RWPE2 (cell line): ENCODE measurements at regions not wholly inside any gene's neighbourhood (a gene's known extent, or its start where the extent isn't known, plus 50 kb on each side); places are given as distances from the start of the nearest gene placed in this dataset.
A peak's percentile ranks its signal among the peaks of the same experiment; 100 is the strongest.
"Not testable (repeated sequence)": the region's sequence is repeated elsewhere in the genome, so short reads cannot be mapped to it uniquely, and the experiment has no call there.

Source experiments
- ATAC-seq: fragments of 200-7000 bp; cut with Tn5 transposase; 3 replicates; pipeline ENCODE4 v1.9.1; 2021; ENCODE audit warnings: low read depth
- DNase-seq: peaks from one replicate; pipeline ENCODE4 v3.0.0-alpha.2; 2020; ENCODE audit warnings: low spot score
- H3K27ac ChIP-seq: fragments of 450-650 bp; 2 replicates; pipeline ENCODE4 v1.5.1; 2017; ENCODE audit warnings: mild to moderate bottlenecking; ENCODE audit not compliant: poor library complexity, severe bottlenecking
- H3K27me3 ChIP-seq: fragments of 250-450 bp; sonication (Bioruptor Pico); 2 replicates; pipeline ENCODE4 v1.5.1; 2021; ENCODE audit warnings: mild to moderate bottlenecking, moderate library complexity; ENCODE audit not compliant: insufficient read depth, poor library complexity, severe bottlenecking
- H3K36me3 ChIP-seq: fragments of 250-450 bp; sonication (Bioruptor Pico); 2 replicates; pipeline ENCODE4 v1.5.1; 2020; ENCODE audit warnings: low read depth, mild to moderate bottlenecking, moderate library complexity
- H3K4me1 ChIP-seq: fragments of 250-450 bp; sonication (Bioruptor Pico); 2 replicates; pipeline ENCODE4 v1.5.1; 2021; ENCODE audit warnings: mild to moderate bottlenecking, moderate library complexity; ENCODE audit not compliant: insufficient read depth, poor library complexity, severe bottlenecking
- H3K4me3 ChIP-seq: fragments of 250-450 bp; sonication (Bioruptor Pico); 2 replicates; pipeline ENCODE4 v1.5.1; 2021; ENCODE audit warnings: mild to moderate bottlenecking, moderate library complexity; ENCODE audit not compliant: severe bottlenecking
- H3K9me3 ChIP-seq: fragments of 250-450 bp; sonication (Bioruptor Pico); 2 replicates; pipeline ENCODE4 v1.5.1; 2021; ENCODE audit warnings: mild to moderate bottlenecking, moderate library complexity; ENCODE audit not compliant: severe bottlenecking
- CTCF ChIP-seq: fragments of 450-650 bp; IDR thresholded peaks from one replicate; pipeline ENCODE4 v1.5.1; 2017; ENCODE audit warnings: mild to moderate bottlenecking, moderate library complexity; ENCODE audit not compliant: poor library complexity, severe bottlenecking

GRCh38 chr2:429142-429541 is 141.3 kb upstream of the ALKAL2 start:
- ATAC-seq = no peak
- no peaks in the 10 kb centered on the region for H3K36me3 ChIP-seq
- no peak overlapping the region for H3K4me3 ChIP-seq
- no peak for TF ChIP-seq CTCF
- H3K27me3 ChIP-seq = no peaks in the 10 kb centered on the region
- no peak for DNase-seq
- H3K27ac ChIP-seq = no peak overlapping the region
- peaks cover 13% of the 10 kb centered on the region for H3K4me1 ChIP-seq
- H3K9me3 ChIP-seq = no peaks in the 10 kb centered on the region

DNA sequence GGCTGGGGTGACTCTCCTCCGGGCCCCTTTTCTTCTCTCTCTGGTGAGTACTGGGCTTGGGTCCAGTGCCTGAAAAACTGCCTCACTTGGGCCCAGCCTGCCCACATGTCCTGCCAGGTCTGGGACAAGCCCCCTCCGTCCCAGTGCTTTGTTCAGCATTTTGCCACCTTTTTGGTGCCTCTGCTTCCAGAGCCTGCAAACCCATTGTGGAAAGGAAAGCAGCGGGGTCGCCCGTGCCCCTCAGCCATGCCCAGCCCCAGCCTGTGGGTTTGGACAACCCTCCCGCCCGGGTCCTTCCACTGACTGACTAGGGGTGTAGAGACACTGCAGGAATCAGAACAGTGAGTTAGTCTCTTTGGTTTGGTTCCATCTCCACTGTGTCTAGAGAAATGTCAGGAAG is 140.7 kb upstream of the ALKAL2 start:
- no peaks in the 10 kb centered on the region for H3K9me3 ChIP-seq

GRCh38 chr2:426696-427095 is 138.8 kb upstream of the ALKAL2 start:
- ATAC-seq, H3K4me3 ChIP-seq, H3K27ac ChIP-seq, DNase-seq, H3K9me3 ChIP-seq, H3K36me3 ChIP-seq, H3K27me3 ChIP-seq: not testable (repeated sequence)
- H3K4me1 ChIP-seq = peaks cover 14% of the 10 kb centered on the region

More for the DNA sequence above, 140.7 kb upstream of the ALKAL2 start:
- H3K4me3 ChIP-seq = no peak overlapping the region
- no peak for TF ChIP-seq CTCF
- H3K27ac ChIP-seq = no peak overlapping the region
- peaks cover 14% of the 10 kb centered on the region for H3K4me1 ChIP-seq
- ATAC-seq = no peak
- no peak for DNase-seq
- H3K36me3 ChIP-seq = no peaks in the 10 kb centered on the region
- H3K27me3 ChIP-seq = no peaks in the 10 kb centered on the region

DNA sequence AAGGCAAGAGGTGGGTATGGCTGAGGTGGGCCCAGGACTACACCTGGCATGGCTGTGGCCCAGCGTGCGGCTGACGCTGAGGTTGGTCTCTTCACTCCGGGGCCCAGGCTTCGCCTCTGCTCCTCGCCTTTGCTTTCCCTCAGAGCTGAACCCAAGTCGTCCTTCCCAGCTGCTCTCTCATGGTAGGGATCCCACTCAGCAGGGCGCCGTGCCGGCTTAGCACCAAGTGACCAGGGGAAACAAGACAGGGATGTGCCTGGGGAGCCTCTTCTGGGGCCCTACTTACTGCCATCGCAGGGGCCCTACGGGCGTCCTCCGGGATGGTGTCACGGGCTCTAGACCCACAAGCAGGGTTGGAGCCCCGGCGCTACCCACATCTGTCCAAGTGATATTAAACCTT is 138.1 kb upstream of the ALKAL2 start:
- ATAC-seq (no peak), DNase-seq (no peak)
- TF ChIP-seq CTCF = no peak
- H3K36me3 ChIP-seq = no peaks in the 10 kb centered on the region
- H3K27me3 ChIP-seq = no peaks in the 10 kb centered on the region
- H3K4me3 ChIP-seq = no peak overlapping the region
- peaks cover 2% of the 10 kb centered on the region for H3K9me3 ChIP-seq
- H3K27ac ChIP-seq = peak overlapping the region; percentile 90
- peaks cover 14% of the 10 kb centered on the region for H3K4me1 ChIP-seq

DNA sequence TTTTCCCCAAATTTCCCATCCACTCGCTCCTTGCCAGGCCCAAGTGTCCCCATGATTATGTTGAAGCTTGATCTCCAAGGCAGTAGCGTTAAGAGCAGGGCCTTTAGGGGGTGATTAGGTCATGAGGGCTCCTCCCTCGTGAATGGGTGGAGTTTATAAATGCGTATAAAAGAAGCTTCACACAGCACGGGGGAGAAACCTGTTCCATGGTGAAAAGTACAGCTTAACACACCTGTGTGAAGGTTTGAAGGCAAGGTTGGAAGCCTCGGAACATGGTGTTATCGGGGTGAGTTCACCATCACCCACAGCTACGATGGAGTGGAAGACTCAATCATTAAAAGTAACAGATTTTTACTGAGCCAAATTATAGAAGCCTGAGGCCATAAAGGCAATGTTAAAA is 137.4 kb upstream of the ALKAL2 start:
- no peak overlapping the region for H3K4me3 ChIP-seq
- H3K27ac ChIP-seq = peak overlapping the region; percentile 90
- no peaks in the 10 kb centered on the region for H3K27me3 ChIP-seq
- H3K4me1 ChIP-seq = peaks cover 14% of the 10 kb centered on the region
- H3K9me3 ChIP-seq = peaks cover 2% of the 10 kb centered on the region
- DNase-seq (no peak), ATAC-seq (peak; percentile 22)
- no peaks in the 10 kb centered on the region for H3K36me3 ChIP-seq
- no peak for TF ChIP-seq CTCF
